ENCODE measurements at regions not wholly inside any gene's neighbourhood (a gene's known extent, or its start where the extent isn't known, plus 50 kb on each side); places are given as distances from the start of the nearest gene placed in this dataset.

GRCh38 chr13:50149932-50150331, 134.7 kb downstream of the KCNRG start:
- Histone ChIP-seq H2BK12ac (ENCODE audit: insufficient read length, low read depth, low read length) (no peak overlapping the region), H4K20me1 (ENCODE audit: control insufficient read depth, insufficient read depth, insufficient read length) (no peaks in the 10 kb centered on the region), H3K14ac (ENCODE audit: insufficient read depth, low read length) (no peak overlapping the region), H3K18ac (ENCODE audit: insufficient read length, low read depth, low read length) (no peak overlapping the region), H3T11ph (ENCODE audit: low read length) (no peak overlapping the region), H3K56ac (ENCODE audit: insufficient read length, low read depth, low read length) (no peak overlapping the region), H4K91ac (ENCODE audit: insufficient read length, low read depth, low read length) (no peak overlapping the region), H3K23me2 (ENCODE audit: insufficient read length, low read depth, low read length, poor library complexity, severe bottlenecking) (no peaks in the 10 kb centered on the region), H3K27ac (ENCODE audit: insufficient read length, low read depth, low read length) (no peak overlapping the region), H3K79me1 (ENCODE audit: insufficient read depth, low read depth, low read length, poor library complexity, severe bottlenecking) (no peaks in the 10 kb centered on the region), H2AFZ (ENCODE audit: low read length) (no peak overlapping the region), H2BK20ac (ENCODE audit: low read depth, low read length, poor library complexity, severe bottlenecking) (no peak overlapping the region), H3K9me3 (ENCODE audit: control insufficient read depth, low read depth, low read length) (no peaks in the 10 kb centered on the region), H3K4me2 (ENCODE audit: insufficient read depth, insufficient read length, low read length) (no peak overlapping the region), H2AK5ac (ENCODE audit: insufficient read length, low read length) (no peak overlapping the region), H3K4ac (ENCODE audit: low read depth, low read length) (no peak overlapping the region), H2BK15ac (ENCODE audit: low read depth, low read length) (no peak overlapping the region), H3K27me3 (ENCODE audit: insufficient read depth, low read length) (no peaks in the 10 kb centered on the region), H2BK120ac (ENCODE audit: low read depth, low read length, poor library complexity, severe bottlenecking) (no peak overlapping the region), H4K5ac (ENCODE audit: insufficient read length, low read depth, low read length) (no peak overlapping the region), H3K4me1 (ENCODE audit: insufficient read depth, low read length) (no peaks in the 10 kb centered on the region), H3K79me2 (ENCODE audit: insufficient read depth, low read length) (no peaks in the 10 kb centered on the region), H4K8ac (replicated peaks; ENCODE audit: insufficient read length, low read depth, low read length) (no peak overlapping the region), H2BK5ac (ENCODE audit: insufficient read length, low read length) (no peak overlapping the region), H3K9ac (ENCODE audit: extremely low read depth, insufficient read length, low read length) (no peak overlapping the region), H3K23ac (ENCODE audit: insufficient read length, low read depth, low read length) (no peak overlapping the region)
- H3K27ac Mint-ChIP-seq = 0 out of 7 replicates have a peak overlapping the region, but pooled peaks of 1 of the 3 experiments have one; percentile 14
- H3K4me3 Mint-ChIP-seq = no peak overlapping the region
- TF ChIP-seq, protein P1, sequence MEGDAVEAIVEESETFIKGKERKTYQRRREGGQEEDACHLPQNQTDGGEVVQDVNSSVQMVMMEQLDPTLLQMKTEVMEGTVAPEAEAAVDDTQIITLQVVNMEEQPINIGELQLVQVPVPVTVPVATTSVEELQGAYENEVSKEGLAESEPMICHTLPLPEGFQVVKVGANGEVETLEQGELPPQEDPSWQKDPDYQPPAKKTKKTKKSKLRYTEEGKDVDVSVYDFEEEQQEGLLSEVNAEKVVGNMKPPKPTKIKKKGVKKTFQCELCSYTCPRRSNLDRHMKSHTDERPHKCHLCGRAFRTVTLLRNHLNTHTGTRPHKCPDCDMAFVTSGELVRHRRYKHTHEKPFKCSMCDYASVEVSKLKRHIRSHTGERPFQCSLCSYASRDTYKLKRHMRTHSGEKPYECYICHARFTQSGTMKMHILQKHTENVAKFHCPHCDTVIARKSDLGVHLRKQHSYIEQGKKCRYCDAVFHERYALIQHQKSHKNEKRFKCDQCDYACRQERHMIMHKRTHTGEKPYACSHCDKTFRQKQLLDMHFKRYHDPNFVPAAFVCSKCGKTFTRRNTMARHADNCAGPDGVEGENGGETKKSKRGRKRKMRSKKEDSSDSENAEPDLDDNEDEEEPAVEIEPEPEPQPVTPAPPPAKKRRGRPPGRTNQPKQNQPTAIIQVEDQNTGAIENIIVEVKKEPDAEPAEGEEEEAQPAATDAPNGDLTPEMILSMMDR (conservative IDR thresholded peaks at IDR 0.05) = no peak
- H3K36me3 Mint-ChIP-seq (ENCODE audit: insufficient read depth in 1 of 3, low read depth in 3 of 3) = no peaks in the 10 kb centered on the region
- H3K9me3 Mint-ChIP-seq = no peaks in the 10 kb centered on the region
- no peaks in the 10 kb centered on the region; the same call in none of the 2 replicates for H3K27me3 Mint-ChIP-seq (ENCODE audit: low read depth)
- DNase-seq = no peak
- no CpG with 5 or more reads among the region's 1 CpG for WGBS (ENCODE audit: extremely low coverage, insufficient read length, low lambda C conversion rate)
- peaks cover 19 to 26% of the 10 kb centered on the region in 2 experiments for H3K4me1 Mint-ChIP-seq

All from H9 (cell line).